Ammon's horn (tissue), 1 donor: ENCODE measurements at regions not wholly inside any gene's neighbourhood (a gene's known extent, or its start where the extent isn't known, plus 50 kb on each side); places are given as distances from the start of the nearest gene placed in this dataset.
"Not testable (repeated sequence)": the region's sequence is repeated elsewhere in the genome, so short reads cannot be mapped to it uniquely, and the experiment has no call there.

ENCODE experiments used
- DNase-seq: peaks from one replicate; pipeline ENCODE4 v3.0.0-alpha.2; 2016; ENCODE audit warnings: low spot score

DNA sequence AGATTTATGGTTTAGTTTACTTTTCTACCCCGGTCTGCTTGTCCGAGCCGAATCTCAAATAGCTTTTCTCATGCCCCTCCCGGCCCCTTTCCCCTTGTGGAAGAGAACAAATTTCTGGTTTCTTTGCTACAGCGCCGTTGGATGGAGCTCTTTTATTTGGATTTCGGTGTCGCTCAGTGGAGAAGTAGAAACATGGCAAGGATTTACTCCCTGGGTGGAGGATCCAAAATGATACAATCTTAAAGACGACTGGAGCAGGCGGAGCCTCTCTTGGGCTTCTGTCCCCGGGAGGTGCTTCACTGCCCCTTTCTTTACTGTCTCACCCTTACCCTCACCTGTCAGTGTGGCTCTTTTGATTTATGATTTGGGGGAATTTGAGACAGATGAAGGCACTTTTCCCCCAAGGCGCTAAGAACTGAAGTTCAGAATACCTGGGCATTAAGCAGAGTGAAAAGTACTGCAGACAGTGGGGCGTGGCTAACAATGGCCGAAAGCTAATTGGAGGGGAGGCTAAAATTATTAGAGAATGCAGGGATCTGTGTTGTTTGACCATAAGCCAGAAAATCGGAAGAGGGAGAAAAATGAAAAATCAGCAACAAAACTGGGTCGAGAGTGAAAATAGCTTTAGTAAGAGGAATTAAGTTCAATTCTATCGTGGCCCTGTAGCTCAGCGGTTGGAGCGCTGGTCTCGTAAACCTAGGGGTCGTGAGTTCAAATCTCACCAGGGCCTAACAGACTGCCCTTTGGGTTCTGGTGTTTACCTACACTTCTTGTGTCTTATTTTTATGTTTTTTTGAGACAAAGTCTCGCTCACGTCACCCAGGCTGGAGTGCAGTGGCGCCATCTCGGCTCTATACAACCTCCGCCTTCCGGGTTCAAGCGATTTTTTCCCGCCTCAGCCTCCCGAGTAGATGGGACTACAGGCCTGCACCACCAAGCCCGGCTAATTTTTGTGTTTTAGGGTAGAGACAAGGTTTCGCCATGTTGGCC, 145.1 kb upstream of the ZNF184 start:
- DNase-seq, result no peak

DNA sequence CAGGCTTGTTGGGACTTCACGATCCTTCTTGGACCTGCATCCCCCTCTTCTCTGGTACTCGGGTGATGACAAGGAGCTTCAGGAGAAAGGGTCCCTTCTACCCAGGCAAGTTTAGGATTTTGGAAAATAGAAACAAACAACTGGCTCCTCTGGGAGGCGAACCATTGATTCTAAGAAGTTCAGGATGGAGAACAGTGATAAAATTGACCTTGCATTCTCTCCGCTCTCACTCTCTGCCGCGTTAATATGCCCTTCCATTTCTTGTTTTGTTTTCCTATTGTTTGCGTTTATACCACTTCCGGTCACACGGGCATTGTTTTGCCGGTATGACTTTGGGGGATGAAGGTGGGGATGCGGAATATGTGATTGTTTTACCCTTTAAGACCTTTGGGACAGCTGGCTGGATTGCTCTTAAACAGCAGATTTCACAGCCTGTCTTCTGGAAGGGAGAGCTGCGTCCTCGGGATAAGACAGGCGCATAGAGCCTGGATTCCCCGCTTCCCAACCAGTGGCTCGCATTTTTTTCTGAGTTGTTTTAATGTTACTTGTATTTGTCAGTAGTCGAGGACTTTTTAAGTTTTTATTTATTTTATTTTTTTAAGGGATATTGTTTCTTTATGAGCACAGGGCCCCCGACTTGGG, 144.3 kb upstream of the ZNF184 start:
- no peak for DNase-seq

DNA sequence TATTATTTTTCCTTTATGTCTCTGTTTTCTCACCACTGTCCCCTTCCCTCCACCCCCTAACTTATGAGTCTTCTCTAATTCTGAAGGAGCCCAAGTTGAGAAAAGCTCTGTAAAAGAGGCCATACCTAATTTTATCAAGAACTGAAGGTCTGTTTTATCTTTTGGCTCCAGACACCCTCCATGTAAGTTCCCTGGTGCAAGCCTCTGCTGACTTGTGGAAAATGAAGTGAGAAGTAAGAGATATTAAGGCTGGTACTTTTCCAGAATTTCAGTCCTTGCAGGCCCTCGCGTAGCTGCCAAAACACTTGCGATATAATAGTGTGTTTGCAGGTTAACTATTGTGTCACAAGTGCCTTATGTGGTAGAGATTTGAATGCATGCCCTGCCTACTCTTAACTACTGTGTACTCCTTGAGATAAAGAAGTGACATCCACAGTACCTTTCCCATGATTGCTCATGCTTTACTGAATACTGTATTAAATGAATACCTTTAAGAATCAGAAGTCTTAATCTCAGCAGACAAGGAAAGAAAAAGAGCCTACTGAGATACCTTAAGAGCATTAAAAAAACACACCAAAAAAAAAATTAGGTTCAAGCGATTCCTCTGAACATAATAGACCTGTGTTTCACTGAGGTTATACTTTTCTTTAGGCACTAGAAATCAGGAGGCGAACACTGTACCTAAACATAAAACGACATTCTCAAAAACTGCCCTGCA, 143.6 kb upstream of the ZNF184 start:
- no peak for DNase-seq

DNA sequence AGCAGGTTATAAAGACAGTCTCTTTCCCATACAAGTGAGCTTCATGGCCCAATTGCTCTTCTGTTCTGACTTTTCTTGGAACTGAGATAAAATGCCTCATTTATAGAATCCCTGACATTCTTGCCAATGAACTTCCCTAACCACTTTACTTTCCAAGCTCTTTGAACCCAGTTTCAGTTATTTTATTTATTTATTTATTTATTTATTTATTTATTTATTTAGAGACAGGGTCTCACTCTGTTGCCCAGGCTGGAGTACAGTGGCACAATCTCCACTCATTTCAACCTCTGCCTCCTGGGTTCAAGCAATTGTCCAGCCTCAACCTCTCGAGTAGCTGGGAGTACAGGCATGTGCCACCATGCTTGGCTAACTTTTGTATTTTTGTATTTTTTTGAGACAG, 138.5 kb upstream of the ZNF184 start:
- DNase-seq, result no peak

DNA sequence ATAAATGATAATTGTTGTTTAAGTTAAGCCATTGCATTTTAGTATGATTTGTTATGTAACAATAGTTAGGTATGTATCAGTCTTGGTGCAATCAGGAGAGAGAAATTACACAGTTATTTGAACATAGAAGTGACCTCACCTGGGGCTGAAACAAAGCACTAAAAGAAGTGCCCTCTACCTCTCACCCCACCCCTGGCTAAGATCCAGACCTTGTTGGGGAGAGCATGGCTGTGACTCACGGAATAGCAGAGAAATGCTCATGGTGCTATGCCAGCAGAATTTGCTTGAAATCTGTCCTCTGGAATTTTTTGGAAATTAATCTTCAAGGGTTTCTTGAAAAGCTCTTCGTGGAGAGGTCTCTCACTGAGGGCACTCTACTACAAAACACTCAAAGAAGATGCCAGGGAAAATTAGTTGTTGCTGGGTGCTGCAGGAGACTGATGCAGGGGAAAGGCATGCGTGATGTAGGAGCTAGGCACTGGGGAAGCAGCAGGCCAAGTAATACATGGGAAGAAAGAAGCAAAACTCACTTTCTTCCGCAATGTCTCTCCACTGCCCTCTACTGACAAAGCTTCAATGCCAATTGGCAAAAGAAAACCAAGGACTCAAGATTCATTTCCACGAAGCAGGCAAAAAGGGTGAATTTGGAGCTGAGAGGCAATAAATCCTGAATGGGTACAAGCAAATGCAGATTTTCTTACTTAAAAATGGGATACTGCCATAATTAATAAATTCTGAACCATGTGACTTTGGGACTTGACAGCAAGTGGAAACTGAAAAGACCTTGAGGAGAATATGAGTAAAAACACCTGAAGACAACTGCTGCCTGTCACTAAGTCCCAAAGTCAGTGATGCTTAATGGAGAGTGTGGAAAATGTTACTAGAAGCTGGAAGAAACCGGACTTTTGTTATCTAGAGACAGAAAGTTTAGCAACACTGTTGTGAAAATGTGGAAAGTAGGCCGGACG, 136.3 kb upstream of the ZNF184 start:
- peak; percentile 12 for DNase-seq

DNA sequence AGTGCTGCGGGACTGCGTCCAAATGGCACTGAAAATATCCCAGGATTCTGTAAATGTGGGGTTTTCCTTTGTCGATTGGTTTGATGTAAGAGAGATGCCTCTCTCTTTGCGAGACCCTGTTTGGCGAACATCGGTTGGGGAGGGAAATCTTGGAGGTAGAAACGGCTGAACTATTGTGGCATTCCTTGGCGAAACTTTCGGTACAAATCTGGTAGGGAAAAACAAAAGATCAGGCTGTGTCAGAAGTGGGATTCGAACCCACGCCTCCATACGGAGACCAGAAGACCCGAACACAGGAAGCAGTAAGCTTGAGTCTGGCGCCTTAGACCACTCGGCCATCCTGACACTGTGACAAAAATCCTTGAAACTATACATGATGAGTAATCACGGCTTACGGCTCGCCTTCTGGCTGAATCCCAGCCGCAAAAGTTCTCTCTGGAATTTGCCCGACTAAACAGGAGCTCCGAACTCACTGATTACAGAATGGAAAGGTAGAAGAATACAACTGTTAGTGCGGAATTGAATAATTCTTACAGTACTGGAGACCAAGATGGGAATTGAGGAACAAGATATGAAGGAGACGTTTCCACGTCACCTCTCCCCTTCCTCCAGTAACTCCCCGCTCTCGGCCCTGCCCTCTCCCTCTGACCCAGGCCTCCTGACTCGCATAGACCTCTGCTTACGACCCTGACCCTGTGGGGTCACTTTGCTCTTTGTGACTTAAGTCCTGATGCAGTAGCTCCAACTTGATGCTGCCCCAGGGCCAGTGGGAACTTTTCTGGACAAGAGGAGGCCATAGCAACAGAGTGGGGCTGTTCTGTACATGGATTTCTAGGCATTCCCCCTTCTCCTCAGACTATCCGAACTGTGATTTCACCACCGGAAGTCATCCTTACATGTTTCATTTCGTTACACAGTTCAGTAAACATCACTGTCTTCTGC, 132.8 kb upstream of the ZNF184 start:
- no peak for DNase-seq

DNA sequence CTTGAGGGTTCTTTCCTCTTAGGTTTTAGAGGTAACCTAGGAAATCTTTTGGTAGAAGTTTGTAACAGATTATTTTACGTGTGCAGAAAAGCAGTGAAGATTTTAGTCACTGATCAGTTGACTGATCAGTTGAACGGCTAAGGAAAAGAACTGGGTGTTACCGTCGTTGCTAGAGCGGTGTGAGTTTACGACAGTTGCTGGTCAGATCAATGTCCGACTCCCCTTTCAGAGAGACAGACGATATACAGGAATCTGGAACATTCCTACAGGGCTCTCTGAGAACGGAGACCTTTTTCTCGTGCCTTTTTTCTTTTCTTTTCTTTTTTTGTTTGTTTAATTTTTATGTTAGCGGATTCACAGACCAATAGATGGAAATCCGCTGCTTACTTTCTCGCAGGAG, 132.1 kb upstream of the ZNF184 start:
- DNase-seq, result no peak

DNA sequence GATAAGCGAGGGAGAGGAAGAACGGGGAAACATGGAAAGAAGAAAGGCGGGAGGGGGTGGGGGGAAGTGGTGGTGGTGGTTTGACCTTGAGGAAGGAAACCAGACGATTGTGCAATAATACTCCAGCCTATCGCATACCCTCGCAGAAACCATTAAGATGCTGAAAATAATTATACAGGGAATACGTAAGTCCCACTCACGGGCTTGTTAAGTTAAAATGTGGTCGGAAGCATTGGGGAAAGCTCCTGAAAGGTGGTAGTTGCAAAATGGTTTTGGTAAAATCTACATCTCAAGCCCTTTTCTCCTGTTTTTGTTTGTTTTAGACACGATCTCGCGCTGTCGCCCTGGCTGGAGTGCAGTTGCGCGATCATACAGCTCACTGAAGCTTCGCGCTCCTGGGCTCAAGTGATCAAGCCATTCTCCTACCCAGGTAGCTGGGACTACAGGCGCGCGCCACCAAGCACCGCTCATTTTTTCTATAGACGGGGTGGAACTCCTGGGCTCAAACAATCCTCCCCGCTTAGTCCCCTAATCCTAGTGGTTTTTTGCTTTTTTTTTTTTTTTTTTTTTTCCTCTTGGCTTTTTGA, 128.9 kb upstream of the ZNF184 start:
- no peak for DNase-seq

DNA sequence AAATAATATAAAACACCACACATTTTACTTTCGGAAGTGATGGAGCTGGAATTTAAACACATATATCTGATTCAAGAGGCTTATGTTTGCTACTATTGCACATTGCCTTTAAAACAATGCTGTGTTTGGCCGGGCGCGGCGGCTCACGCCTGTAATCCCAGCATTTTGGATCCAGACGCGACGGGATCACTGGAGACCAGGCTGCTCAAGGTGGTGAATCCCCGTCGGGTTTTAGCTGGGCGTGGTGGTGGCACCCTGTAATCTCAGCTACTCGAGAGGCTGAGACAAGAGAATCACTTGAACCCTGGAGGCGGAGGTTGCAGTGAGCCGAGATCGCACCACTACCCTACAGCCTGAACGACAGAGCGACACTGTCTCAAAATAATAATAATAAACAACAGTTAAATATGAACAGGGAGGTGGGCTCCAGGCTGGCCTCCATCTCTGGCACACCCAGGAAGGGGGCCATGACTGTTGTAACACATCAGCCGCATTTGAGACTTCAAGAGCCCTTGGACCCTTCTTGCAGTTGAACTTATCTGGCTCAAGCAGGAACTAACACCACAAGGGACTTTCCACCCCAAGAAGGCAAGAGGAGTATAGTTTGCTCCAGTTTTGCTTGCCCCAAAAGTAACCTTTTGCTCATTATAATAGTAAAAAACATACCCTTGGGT, 127.1 kb upstream of the ZNF184 start:
- no peak for DNase-seq

DNA sequence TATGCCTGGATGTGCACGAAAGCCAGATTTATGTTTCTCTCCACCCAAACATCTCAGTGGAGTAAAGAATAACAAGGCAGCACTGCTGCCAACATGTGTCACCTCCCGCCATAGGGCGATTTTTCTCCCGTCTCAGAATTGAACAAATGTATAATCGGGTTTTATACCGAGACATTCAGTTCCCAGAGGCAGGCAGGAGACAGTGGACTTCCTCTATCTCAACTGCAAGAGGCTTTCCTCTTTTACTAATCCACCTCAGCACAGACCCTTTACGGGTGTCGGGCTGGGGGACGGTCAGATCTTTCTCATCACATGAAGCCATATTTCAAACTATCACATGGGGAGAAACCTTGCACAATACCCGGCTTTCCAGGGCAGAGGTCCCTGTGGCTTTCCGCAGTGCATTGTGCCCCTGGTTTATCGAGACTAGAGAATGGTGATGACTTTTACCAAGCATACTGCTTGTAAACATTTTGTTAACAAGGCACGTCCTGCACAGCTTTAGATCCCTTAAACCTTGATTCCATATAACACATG, 124.2 kb upstream of the ZNF184 start:
- not testable (repeated sequence) for DNase-seq

DNA sequence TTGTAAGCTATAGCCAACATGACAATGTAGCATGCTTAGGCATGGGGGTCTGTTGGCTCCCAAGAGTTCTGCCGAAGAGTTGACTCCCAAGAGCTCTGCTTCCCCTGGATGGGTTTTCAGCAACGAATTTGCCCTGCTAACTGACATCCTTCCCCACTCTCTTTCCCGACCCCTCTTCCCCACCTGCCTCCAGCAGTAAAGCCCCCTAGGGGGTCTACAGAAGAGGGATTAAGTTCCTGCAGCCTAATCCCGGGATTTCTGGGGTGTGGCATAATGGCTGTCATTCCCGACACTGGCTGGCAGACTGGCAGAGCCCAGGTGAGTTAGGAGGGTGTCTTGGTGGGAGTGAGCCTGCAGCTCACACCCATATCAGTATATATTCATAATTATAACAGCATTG, 121.0 kb upstream of the ZNF184 start:
- DNase-seq, result no peak

DNA sequence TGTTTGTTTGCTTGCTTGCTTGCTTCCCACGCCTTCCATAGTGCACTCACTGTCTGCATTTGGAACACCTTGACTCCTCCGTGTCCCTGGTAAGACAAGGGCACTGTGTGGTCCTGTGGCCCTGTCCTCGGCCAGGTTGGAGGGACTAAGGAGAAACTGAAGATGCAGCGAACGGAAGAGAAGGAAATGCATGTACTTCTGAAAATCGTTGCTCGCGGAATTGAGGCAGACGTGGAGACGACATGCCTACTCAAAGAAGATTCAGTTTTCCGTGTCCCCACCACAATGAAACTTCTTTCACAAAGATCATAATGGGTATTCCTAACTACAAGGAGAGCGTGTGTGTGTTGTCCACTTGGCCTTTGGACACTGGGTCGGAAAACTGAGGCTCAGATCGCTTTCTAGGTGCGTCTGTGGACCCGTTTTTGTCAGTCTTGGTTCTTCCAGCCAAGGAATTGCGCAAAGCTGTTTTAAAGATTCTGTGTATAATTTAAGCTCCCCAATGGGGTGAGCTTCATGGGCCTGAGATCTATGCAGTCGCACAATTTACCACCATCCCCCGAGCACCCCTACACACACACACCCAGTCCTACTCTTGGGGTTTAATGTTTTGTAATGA, 120.4 kb upstream of the ZNF184 start:
- peak; percentile 2 for DNase-seq

DNA sequence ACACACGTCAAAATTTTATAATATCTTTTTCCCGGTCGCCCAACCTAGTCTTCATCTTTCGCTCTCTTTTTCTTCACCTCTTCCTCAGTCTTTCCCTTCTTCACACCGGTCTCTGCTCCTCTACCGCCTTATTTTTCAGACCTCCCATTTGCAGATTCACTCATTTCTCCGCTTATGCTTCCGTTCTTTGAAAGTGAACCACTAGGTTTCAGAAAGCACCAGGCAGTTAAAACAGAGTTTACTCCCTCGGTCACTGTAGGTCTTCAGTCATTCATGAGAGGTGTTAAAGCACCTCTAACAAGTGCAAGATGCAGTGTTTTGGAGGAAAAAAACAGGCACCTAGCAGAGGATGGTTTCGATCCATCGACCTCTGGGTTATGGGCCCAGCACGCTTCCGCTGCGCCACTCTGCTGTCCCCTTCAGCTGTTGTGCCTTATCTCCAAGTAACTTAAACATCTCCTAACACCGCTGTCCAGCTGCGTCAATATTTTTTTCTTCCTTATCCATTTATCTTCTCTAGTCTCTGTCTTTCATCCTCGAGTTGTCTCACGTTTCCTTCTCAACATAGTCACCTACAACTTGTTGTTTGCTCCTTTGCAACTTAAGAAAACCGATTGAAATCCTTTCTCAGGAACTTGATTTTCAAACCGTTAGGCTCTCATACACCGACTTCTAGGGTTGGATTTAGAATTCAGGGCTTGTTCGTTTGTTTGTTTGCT, 119.7 kb upstream of the ZNF184 start:
- DNase-seq, result peak; percentile 17

DNA sequence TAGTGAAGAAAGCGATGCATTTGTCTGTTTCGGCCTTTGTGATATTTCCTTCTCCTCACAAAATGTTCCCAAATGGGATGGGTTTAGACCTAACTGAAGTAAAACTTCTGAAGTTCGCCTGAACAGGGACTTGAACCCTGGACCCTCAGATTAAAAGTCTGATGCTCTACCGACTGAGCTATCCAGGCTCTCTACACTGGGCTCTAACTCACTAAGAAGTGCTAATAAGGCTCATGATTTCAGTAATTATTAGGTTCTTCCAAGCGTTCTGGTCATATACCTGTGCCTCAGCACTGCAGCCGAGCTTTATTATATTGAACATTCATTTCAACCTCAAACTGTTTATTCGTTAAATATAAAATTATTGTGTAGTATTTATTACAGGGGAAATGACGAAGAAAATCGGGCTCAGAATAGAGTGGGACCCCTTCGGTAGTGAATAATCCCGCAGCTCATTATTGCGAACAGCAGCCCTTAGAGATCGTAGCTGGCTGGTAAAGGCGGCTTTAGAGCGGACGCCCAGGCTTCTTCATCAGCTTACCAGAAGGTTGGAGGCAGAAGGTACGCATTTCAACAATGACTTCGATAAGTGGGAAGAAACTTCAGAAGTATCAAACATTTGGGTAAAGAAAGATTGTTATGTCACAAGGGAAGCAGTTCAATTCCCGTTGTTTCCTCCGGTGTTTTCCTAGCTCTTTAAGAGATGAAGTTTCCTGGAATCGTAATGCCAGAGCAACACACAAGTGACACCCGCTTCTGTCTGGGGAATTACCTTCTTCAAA, 119.0 kb upstream of the ZNF184 start:
- peak; percentile 7 for DNase-seq

DNA sequence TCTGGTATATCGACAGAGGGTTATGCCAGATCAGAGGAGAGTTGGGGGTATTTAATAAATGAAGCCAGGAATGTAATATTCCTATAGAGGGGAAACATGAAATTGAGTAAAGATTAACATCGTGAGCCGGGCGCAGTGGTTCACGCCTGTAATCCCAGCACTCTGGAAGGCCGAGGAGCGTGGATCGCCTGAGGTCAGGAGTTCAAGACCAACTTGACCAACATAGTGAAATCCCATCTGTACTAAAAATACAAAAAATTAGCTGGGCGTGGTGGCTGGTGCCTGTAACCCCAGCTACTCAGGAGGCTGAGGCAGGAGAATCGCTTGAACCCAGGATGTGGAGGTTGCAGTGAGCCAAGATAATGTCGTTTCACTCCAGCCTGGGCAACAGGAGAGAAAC, 112.4 kb upstream of the ZNF184 start:
- not testable (repeated sequence) for DNase-seq

DNA sequence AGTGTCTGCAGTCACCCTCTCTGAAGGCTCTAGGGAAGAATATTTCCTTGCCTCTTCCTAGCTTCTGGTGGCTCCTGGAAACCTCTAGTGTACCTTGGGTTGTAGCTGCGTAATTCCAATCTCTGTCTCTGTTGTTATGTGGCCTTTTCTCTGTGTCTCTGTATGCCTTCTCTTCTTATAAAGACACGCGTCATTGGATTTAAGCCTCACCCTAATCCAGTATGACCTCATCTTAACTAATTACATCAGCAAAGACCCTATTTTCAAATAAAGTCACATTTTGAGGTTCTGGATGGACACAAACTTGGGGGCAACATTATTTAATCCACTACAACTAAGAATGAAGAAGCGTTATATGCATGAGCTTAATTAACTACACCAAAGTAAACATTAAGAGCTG, 111.4 kb upstream of the ZNF184 start:
- DNase-seq, result no peak
